ENCODE measurements at regions not wholly inside any gene's neighbourhood (a gene's known extent, or its start where the extent isn't known, plus 50 kb on each side); places are given as distances from the start of the nearest gene placed in this dataset.

DNA sequence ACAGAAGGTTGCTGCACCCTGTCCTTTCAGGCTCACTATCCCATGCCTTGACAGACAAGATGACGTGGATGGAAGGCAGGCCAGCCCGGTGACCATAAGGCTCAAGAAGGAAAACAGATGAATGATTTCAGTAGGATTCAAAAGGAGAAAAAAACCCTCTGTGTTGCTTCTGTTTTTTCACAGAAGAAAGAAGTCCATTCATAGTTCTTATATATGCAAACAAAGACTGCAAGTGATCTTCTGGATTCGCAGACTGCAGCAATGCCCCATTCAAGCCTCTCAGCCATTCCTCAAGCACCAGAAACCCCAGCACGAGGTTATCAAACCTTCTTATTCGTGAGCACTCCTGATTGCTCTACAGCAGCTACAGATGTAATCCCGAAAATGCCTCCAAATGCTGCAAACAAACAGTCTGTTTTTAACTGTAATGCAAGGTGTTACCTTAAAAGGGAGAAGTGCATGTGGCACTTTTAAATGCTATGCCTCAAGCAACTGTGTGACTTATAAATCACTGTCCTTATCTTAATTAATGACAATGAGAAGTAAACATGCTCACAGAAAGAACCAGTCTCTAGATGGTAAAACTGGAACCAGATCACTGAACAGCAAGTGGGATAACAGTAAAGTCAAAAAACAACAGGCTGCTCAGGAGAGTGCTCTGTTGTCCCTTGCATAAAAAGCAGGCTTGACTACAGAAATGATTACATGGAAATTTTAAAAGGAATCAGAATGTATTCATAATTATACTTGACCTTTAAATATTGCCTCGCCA, 173.9 kb downstream of the HHIPL2 start:
- no peak overlapping the region for H3K4me3 ChIP-seq (ENCODE audit: low read depth, low read length)
- no peak for DNase-seq (ENCODE audit: low read depth)

DNA sequence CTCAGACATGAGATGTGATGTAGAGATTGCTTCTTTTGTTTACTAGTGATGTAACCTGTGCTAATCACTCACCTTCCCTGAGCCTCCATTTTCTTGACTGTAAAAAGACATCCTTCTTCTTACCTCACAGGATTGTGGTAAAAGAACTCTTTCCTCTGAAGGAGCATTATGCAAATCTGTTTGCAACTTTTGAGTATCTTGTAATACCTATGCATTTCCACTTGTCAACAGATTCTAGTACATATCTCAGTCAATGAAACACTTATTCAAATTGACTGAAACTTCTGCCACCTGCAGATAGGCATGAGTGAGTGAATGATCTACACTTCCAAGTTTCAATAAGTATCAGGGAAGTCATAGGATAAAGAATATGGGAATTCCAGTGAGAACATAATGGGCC, 174.7 kb downstream of the HHIPL2 start:
- no peak for DNase-seq (ENCODE audit: low read depth)
- H3K4me3 ChIP-seq (ENCODE audit: low read depth, low read length), result no peak overlapping the region

DNA sequence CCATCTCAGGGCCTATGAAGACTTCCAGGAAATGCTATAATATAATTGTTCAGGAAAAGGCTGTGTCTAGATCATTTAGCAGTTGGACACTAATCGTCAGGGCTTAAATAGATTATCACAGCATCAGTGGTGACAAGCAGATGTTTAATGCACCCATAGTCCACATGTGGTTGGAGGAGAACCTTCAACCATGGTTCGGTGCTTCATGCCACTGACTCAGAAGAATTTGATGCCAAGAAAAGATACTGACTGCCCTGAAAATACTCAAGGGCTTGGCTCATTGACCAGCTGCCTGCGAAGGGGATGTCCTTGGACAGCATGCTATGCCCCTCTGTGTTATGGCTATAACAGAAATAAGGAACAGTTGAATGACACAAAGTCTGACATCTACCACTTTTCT, 175.7 kb downstream of the HHIPL2 start:
- no peak overlapping the region for H3K4me3 ChIP-seq (ENCODE audit: low read depth, low read length)
- DNase-seq (ENCODE audit: low read depth), result no peak

DNA sequence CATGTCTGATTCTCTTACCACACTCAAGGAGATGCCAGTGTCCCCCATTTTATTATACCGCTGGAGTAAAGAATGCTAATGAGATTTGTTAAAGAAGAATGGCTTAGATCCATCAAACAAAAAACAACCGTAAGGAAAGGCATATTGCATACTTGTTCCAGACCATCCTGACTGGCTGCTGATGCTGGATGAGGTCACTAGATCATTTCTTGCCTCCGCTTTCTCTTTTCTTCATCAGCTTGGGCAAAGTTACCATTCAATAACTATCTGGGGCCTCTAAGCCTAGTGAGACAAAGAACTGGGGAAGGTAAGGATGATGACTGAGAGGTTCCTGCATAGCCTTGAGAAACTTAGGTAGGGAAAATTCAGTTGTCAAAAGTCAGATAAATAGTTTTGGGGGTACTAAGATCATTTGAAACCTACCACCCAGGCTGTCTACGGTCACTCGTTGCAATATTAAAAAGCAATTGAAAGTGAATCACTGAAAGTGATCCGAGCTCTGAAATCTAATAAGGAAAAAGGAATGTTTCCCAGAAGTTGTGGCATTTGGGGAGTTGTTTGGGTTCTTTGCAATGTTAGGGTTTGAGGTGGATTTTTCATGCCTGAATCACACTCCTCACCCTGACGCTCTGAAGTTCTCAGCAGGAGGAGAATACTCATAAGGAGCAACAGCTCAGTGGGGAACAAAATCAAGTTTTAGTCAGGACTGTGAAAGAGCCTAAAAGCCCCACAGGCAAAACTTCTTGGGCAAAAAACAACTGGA, 176.8 kb downstream of the HHIPL2 start:
- H3K4me3 ChIP-seq (ENCODE audit: low read depth, low read length), result no peak overlapping the region
- DNase-seq (ENCODE audit: low read depth), result peak; percentile 78

DNA sequence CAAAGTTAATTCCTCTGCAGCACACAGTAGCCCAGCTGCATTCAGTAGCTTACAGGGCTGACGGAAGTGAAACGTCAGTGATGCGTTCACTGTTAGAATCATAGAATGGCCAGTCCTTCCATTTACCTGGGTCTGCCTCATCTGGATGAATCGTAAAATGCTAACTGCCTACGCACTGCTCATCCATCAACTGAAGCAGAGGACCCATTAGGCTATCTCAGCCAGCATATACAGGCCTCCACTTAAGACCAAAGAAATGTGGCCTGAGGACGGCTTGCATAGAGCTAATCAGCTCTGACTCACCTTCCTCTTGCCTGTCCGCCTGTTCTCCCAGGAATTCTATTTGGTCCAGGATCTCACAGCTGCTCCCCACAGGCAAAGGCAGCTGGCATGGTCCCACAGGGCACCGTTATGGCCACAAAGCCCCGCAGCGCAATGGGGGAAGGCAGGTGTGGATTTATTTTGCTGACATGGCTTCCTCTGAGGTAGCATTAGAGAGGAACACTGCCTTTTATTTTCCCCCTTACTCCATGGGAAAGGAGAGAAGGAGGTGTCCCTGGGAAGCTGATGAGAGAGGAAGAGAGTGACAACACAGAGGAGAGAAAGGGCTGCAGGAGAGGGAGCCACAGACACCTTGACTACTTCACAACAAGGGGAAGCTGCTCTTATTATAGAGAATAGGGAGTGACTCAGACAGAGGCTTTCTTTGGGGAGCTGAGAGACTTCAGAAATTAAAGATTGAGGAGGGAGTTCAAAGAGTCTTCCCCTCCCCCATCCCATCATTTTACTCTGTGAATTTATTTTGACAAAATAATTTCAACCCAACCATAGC, 177.6 kb downstream of the HHIPL2 start:
- peak; percentile 63 for DNase-seq (ENCODE audit: low read depth)
- no peak overlapping the region for H3K4me3 ChIP-seq (ENCODE audit: low read depth, low read length)

DNA sequence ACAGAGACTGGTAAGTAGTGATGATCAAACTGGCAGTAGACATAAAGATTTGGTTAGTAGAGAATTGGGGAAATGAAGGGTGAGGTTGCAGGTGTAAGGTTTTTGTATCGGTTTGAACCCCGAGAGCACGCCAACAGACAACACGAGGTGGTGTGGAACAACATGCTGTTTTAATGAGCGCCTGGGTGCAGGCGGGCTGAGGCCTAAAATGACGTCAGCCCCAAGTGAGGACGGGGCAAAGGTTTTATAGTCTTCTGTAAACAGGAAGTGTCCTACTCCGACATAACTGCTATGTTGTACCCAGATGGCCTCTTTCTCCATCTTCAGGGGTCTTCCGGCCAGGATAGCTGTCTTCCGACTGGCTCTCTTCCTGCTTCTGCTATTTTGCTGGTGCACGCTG, 178.8 kb downstream of the HHIPL2 start:
- no peak for DNase-seq (ENCODE audit: low read depth)
- H3K4me3 ChIP-seq (ENCODE audit: low read depth, low read length), result no peak overlapping the region

DNA sequence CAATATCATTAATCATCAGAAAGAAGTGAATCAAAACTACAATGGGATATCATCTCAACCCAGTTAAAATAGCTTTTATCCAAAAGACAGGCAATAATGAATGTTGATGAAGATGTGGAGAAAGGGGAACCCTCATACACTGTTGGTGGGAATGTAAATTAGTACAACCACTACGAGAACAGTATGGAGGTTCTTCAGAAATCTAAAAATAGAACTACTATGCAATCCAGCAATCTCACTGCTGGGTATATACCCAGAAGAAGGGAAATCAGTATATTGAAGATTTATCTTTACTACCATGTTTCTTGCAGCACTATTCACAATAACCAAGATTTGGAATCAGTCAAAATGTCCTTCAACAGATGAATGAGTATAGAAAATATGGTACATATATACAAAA, 189.8 kb downstream of the HHIPL2 start:
- H3K4me3 ChIP-seq (ENCODE audit: low read depth, low read length), result no peak overlapping the region
- DNase-seq (ENCODE audit: low read depth), result no peak

DNA sequence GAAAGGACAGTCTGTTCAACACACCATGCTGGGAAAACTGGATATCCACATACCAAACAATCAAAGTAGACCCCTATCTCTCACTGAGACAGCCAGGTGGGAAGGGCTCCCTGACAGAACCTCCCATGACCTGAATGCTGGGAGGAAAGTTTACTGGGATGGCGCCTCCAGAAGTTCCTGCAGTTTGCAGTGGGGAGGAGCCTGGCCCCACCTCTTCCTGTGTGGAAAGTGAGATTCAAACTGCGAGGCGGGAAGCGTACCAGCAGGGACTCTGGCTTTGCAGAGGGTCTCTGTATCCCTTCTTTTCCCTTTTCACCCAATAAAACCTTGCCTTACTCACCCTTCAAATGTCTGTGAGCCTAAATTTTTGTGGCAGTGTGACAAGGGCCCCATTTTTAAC, 190.7 kb downstream of the HHIPL2 start:
- H3K4me3 ChIP-seq (ENCODE audit: low read depth, low read length), result no peak overlapping the region
- DNase-seq (ENCODE audit: low read depth), result no peak

DNA sequence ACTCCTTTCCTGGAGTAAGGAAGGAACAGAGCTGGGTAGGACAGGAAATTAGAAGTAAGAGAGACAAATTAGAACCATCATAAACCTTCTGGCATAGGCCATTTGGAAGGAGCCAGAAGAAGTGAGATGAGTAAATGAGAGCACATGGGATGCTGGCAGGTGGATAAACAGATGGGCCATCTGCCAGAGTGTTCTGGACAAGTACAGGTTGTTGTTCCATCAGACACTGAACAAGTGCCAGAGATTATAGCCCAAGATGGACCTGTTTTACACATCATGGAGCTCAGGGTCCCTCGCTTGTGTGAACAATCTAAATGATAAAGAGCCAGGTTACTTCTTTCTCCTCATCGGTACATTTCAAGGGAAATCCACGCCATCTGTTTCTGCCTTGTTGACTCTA, 200.3 kb downstream of the HHIPL2 start:
- no peak overlapping the region for H3K4me3 ChIP-seq (ENCODE audit: low read depth, low read length)
- no peak for DNase-seq (ENCODE audit: low read depth)

DNA sequence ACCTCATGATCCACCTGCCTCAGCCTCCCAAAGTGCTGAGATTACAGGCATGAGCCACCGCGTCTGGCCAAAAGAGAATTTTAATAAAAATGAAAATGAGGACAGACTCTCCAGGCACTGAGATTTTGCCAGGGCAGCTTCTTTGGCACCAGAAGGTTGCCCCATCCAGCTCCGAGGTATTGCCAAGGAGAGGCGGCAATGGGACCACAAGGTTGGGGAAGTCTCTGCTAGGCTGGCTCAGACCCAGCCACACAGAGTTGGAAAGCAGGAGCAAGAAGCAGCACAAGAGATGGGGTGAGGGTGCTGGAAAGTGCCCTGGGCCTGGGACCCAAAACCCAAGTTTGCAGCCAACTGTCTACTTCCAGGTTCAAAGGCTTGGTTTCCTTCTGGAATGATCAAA, 200.9 kb downstream of the HHIPL2 start:
- H3K4me3 ChIP-seq (ENCODE audit: low read depth, low read length), result no peak overlapping the region
- no peak for DNase-seq (ENCODE audit: low read depth)

DNA sequence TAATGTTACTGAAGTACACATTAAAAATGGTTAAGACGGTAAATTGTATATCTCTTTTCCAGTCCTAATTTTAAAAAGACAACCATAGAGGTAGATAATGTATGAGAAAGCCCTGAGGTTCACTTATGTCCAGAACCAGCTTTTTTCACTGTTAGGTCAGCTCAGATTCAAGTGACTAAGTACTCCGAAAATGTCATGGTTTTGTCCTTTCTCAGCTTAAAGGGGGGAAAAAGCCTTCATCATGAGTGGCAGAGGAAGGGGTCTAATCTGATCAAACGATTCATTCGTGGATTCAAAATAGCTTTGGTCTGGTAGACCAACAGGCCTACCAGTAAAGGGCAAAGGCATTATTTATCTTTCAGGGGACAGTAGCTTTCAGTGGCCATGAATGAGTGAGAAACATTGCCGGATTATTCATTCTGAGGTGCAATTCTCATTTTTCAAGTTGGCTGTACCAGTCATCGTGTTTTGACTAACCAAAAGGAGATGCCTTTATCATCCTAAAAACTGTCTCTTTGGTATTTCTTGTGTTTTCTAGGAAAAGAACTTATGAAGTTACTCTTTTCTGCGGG, 208.4 kb downstream of the HHIPL2 start:
- no peak for DNase-seq (ENCODE audit: low read depth)

DNA sequence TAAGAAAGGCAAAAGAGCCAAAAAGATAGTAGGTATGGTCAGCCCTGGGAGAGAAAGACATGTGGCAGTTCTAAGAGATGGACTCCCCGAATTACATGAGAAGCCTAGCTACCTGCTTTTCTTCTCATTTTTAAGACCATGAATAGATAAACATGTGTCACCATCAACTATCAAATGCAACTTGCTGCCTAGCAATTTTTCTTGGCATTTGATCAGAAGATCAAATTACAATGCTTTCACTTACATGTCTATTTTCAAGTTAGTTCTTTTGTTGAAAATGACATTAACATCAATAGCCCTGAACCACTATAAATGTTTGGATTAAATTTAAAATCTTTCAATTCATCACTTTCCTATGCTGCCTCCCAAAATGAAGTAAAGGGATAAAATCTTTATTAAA, 212.3 kb downstream of the HHIPL2 start:
- DNase-seq (ENCODE audit: low read depth), result no peak
- H3K4me3 ChIP-seq (ENCODE audit: low read depth, low read length), result no peak overlapping the region

More for the DNA sequence above, 208.4 kb downstream of the HHIPL2 start:
- no peak overlapping the region for H3K4me3 ChIP-seq (ENCODE audit: low read depth, low read length)

DNA sequence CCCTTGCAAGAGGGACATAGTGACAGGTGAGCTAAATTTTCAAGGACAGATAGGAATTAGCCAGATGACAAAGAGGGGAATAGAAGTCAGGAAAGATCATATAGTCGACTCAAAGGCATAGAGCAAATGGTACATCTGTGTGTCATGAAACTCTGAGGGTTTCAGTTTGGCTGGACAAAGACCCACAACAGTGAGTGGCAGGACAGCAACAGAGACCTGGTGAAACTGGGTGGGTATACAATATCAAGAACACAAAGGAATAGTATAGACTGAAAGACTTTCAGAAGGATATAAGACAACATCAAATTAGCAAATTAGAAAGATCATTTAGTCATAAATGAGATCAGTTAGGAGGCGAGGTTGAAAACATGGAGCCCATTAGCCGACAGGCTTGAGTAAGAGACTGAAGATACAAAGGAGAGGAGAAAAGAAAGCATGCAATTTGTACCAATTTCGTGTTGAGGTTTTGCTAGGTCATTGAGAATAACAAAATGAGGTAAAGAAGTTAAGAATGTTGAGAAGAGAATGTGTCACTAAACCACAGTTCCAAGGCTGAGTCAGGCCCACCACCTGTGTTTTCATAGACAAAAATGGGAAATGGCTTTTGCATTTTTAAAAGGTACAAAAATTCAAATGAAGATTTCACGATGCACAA, 213.8 kb downstream of the HHIPL2 start:
- no peak overlapping the region for H3K4me3 ChIP-seq (ENCODE audit: low read depth, low read length)
- DNase-seq (ENCODE audit: low read depth), result peak; percentile 10

DNA sequence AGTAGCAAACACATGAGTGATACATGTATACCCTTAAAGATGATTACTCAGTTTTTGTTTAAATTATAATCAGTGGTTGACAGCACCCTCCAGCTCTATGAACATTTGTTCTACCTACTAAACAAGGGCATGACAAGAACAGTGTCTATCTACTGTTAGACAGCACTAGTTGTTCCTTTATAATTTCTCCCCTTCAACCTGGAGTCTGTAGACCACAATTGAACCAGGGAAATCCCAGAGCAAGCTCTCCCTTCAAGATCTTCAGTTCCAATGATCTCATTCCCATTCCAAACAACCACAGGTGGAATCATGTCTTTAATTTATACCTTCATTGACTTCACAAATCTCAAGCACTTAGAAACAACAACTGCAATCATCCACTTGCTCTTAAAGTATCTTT, 216.1 kb downstream of the HHIPL2 start:
- DNase-seq (ENCODE audit: low read depth), result no peak
- no peak overlapping the region for H3K4me3 ChIP-seq (ENCODE audit: low read depth, low read length)

DNA sequence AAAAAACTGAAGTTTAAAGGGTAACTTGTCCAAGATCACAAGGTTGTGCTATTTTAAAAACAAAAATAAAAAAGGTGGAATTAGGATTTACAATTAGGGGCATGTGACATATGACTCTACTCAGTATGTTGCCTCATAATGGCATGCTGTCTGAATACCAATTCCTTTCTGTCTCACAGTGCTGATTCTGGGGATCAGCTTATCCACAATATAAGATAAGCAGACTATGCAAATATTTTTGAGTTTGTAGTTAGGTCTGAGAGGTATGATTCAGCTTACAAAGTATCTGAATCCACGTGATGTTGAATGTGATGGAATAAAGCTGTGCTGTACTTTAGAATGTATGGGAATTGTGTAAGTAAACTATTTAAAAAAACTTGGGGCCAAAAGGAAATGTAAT, 216.6 kb downstream of the HHIPL2 start:
- H3K4me3 ChIP-seq (ENCODE audit: low read depth, low read length), result no peak overlapping the region
- no peak for DNase-seq (ENCODE audit: low read depth)

DNA sequence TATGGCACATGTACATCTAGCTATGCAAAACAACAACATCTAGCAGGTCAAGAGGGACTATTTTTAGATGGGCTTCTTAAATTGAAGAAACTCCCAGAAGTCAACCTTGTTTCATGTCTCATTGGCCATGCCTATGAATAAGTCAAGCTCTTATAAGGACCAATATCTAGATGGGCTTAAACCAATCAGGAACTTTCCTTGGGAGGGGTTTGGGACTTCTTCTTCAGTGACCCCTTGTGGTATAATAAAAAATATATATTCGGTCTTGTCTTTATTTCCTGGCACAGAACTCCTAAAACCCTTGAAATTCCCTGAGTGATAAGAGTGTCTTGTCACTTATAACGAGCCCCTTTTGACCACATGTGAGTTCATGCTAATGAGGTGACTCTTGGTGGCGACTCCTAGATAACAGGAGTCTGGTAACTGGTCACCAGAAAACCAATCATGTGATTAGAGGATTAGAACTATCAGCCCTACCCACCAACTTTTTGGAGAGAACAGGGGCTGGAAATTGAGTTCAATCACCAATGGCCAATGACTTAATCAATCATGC, 218.3 kb downstream of the HHIPL2 start:
- no peak overlapping the region for H3K4me3 ChIP-seq (ENCODE audit: low read depth, low read length)
- no peak for DNase-seq (ENCODE audit: low read depth)

DNA sequence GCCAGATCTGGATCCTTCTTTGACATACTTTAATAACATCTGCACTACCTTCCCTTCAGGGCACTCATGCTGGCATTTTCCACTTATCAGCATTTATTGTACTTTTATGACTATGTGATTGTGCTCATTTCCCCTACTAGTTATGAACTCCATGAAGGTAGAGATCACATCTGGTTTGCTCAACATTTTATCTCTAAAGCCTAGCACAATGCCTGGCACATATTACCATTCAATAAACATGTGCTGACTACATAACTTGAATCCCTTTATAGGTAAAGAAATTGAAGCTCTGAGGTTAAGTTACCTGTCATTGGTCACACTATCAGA, 221.2 kb downstream of the HHIPL2 start:
- DNase-seq (ENCODE audit: low read depth), result no peak
- H3K4me3 ChIP-seq (ENCODE audit: low read depth, low read length), result no peak overlapping the region

DNA sequence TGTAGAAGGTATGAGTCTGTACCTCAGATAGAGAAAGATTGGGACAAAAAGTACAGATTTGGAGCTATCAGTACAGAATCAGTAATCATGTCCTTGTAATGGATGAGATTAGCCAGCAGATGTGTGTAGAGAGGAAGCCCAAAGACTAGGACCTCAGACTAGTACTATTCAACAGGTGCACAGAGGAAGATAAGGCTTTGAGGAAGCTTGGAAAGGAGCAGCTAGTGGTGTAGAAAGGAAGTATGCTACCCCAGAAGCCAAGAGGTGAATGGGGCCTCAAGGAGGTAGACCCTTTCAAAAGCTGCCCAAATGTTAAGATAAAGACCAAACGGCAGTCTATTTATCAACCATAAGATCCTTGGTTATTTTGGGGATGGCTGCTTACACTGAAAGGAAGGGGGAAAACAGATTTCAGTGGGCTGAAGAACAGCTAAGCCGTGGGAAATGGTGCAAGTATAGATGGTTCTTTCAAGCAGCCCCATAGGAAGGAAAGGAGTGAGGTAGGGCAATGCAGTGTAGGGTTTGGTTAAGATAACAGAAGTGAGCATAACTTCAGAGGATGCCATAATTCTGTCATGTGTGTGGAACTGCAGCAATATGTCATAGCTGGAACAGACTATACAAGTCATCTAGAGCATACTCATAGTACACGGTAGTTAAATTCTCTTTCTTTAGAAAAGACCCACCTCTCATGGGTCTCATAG, 221.7 kb downstream of the HHIPL2 start:
- no peak for DNase-seq (ENCODE audit: low read depth)
- H3K4me3 ChIP-seq (ENCODE audit: low read depth, low read length), result no peak overlapping the region

DNA sequence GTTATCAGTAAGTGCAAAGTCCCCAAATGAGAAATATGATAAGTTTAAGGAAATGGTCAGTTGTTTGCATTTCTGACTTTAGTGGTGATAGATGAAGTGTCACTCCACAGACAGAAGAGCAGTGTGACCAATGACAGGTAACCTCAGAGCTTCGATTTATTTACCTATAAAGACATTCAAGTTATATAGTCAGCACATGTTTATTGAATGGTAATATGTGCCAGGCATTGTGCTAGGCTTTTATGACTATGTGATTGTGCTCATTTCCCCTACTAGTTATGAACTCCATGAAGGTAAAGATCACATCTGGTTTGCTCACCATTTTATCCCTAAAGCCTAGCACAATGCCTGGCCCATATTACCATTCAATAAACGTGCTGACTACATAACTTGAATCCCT, 222.4 kb downstream of the HHIPL2 start:
- no peak for DNase-seq (ENCODE audit: low read depth)
- no peak overlapping the region for H3K4me3 ChIP-seq (ENCODE audit: low read depth, low read length)
